ENCODE measurements at regions not wholly inside any gene's neighbourhood (a gene's known extent, or its start where the extent isn't known, plus 50 kb on each side); places are given as distances from the start of the nearest gene placed in this dataset.

DNA sequence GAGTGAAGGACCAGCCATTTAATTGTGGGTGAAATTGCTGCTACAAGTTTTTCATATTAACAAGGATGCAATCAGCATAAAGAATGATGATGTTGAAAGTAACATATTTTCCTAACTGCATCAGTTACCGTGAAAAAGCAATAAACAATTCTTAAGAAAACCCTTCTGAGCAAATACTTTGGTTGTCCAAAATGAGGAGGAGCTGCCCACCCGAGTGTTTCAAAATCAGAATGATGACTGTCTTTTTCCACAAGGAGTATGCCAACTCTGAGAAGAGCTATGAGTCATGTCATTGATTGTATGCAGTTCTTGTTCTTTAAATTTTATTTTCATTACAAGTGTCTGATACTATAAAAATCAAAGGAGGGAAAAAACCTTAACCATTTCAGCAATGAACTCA, 470.5 kb downstream of the COL12A1 start:
- H3K9me3 ChIP-seq (ENCODE audit: low read length): no peaks in the 10 kb centered on the region
- H4K20me1 ChIP-seq (ENCODE audit: insufficient read depth, low read length): no peaks in the 10 kb centered on the region
- H3K27ac ChIP-seq (ENCODE audit: low read depth, low read length, poor library complexity, severe bottlenecking): no peak overlapping the region
- no peaks in the 10 kb centered on the region for H3F3A ChIP-seq (ENCODE audit: insufficient read depth, low read length)
- no peak overlapping the region for H3K9ac ChIP-seq (ENCODE audit: low read length)
- no peak overlapping the region for H3K4me2 ChIP-seq (ENCODE audit: low read length)
- no peak overlapping the region for H3K4me3 ChIP-seq (ENCODE audit: low read depth, low read length, poor library complexity, severe bottlenecking)
- H2AFZ ChIP-seq (ENCODE audit: low read length): no peak overlapping the region
- no peaks in the 10 kb centered on the region for H3K4me1 ChIP-seq (ENCODE audit: insufficient read depth, low read length, severe bottlenecking)
- H3K36me3 ChIP-seq (ENCODE audit: insufficient read depth, low read length): no peaks in the 10 kb centered on the region
- no peaks in the 10 kb centered on the region for H3K27me3 ChIP-seq (ENCODE audit: insufficient read depth, low read length)
- H3K79me2 ChIP-seq (ENCODE audit: insufficient read depth, low read length): no peaks in the 10 kb centered on the region
- TF ChIP-seq, protein P1, sequence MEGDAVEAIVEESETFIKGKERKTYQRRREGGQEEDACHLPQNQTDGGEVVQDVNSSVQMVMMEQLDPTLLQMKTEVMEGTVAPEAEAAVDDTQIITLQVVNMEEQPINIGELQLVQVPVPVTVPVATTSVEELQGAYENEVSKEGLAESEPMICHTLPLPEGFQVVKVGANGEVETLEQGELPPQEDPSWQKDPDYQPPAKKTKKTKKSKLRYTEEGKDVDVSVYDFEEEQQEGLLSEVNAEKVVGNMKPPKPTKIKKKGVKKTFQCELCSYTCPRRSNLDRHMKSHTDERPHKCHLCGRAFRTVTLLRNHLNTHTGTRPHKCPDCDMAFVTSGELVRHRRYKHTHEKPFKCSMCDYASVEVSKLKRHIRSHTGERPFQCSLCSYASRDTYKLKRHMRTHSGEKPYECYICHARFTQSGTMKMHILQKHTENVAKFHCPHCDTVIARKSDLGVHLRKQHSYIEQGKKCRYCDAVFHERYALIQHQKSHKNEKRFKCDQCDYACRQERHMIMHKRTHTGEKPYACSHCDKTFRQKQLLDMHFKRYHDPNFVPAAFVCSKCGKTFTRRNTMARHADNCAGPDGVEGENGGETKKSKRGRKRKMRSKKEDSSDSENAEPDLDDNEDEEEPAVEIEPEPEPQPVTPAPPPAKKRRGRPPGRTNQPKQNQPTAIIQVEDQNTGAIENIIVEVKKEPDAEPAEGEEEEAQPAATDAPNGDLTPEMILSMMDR (IDR thresholded peaks at IDR 0.05; ENCODE audit: low read length): no peak
- TF ChIP-seq EZH2 (IDR thresholded peaks at IDR 0.05; ENCODE audit: borderline replicate concordance, low read length): no peak
- H3K9me2 ChIP-seq (ENCODE audit: low read depth, low read length): no peaks in the 10 kb centered on the region

DNA sequence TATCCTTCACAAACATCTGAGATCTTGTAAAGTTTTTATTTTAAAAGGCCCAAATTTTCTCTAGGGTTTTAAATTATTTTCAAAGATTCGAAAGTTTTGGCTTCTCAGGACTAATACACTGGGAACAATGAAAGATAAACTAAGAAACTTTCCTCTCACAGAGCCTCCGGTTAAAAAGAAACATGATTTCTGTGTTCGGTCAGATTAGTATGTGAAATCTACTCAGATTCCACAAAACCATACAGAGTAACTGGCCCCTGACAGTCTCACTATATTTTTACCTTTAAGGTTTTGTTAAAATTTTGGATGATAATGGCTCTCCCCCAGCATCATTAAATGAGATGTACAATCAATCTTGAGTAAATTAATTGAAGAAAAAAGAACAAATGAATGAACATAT, 471.0 kb downstream of the COL12A1 start:
- Histone ChIP-seq H3K9me3 (ENCODE audit: low read length) (no peaks in the 10 kb centered on the region), H3K27ac (ENCODE audit: low read depth, low read length, poor library complexity, severe bottlenecking) (no peak overlapping the region)
- TF ChIP-seq EZH2 (IDR thresholded peaks at IDR 0.05; ENCODE audit: borderline replicate concordance, low read length): no peak
- TF ChIP-seq, protein P1 (IDR thresholded peaks at IDR 0.05; ENCODE audit: low read length): no peak

DNA sequence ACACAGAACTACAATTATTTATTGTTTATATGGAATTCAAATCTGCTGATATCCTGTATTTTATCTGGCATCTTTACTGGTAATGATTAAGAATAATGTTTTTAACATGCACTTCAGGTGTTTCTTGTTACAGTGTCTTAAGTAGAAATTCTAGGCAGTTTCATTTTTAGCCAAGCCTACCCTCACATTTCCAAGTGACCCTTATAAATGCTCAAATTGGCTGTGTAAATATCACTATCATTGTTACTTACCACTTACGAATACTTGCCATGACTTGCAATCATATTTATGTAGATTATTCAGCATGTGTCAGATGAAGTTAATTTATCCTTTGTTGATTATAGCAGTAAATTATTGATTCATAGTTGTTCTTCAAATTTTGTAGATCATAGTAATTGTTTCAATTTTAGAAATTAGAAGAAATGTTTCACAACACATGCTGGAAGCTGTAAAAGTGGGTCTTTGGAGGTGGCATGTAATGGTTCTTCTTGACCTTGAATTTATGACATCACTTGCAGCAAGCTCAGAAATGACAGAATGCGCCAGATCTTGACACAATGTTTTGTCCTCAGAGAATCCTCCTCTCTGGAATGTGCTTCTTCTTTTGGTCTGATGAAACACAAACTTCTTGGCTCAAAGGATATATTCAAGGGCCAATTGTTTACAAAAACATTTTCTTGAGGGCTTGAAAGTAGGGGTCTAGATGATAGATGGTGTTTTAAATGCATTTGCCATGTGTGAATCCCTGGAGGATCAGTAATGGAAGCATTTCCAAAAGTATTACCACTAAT, 471.8 kb downstream of the COL12A1 start:
- H3K27ac ChIP-seq (ENCODE audit: low read depth, low read length, poor library complexity, severe bottlenecking): no peak overlapping the region
- no peak overlapping the region for H3K9ac ChIP-seq (ENCODE audit: low read length)

More for the DNA sequence above, 471.0 kb downstream of the COL12A1 start:
- Histone ChIP-seq H3K36me3 (ENCODE audit: insufficient read depth, low read length) (no peaks in the 10 kb centered on the region), H3K4me1 (ENCODE audit: insufficient read depth, low read length, severe bottlenecking) (no peaks in the 10 kb centered on the region), H3K9ac (ENCODE audit: low read length) (no peak overlapping the region), H2AFZ (ENCODE audit: low read length) (no peak overlapping the region), H3K27me3 (ENCODE audit: insufficient read depth, low read length) (no peaks in the 10 kb centered on the region), H3K9me2 (ENCODE audit: low read depth, low read length) (no peaks in the 10 kb centered on the region), H3K4me2 (ENCODE audit: low read length) (no peak overlapping the region), H4K20me1 (ENCODE audit: insufficient read depth, low read length) (no peaks in the 10 kb centered on the region), H3K79me2 (ENCODE audit: insufficient read depth, low read length) (no peaks in the 10 kb centered on the region), H3F3A (ENCODE audit: insufficient read depth, low read length) (no peaks in the 10 kb centered on the region), H3K4me3 (ENCODE audit: low read depth, low read length, poor library complexity, severe bottlenecking) (no peak overlapping the region)

More for the DNA sequence above, 471.8 kb downstream of the COL12A1 start:
- no peak overlapping the region for H3K4me3 ChIP-seq (ENCODE audit: low read depth, low read length, poor library complexity, severe bottlenecking)
- H3F3A ChIP-seq (ENCODE audit: insufficient read depth, low read length): no peaks in the 10 kb centered on the region
- H3K4me1 ChIP-seq (ENCODE audit: insufficient read depth, low read length, severe bottlenecking): no peaks in the 10 kb centered on the region
- H3K9me3 ChIP-seq (ENCODE audit: low read length): no peaks in the 10 kb centered on the region
- no peak overlapping the region for H3K4me2 ChIP-seq (ENCODE audit: low read length)
- no peaks in the 10 kb centered on the region for H3K79me2 ChIP-seq (ENCODE audit: insufficient read depth, low read length)
- no peak for TF ChIP-seq EZH2 (IDR thresholded peaks at IDR 0.05; ENCODE audit: borderline replicate concordance, low read length)
- TF ChIP-seq, protein P1 (IDR thresholded peaks at IDR 0.05; ENCODE audit: low read length): no peak
- H3K9me2 ChIP-seq (ENCODE audit: low read depth, low read length): no peaks in the 10 kb centered on the region
- H3K27me3 ChIP-seq (ENCODE audit: insufficient read depth, low read length): no peaks in the 10 kb centered on the region
- H2AFZ ChIP-seq (ENCODE audit: low read length): no peak overlapping the region
- H3K36me3 ChIP-seq (ENCODE audit: insufficient read depth, low read length): no peaks in the 10 kb centered on the region
- no peaks in the 10 kb centered on the region for H4K20me1 ChIP-seq (ENCODE audit: insufficient read depth, low read length)
